Ovary (tissue), 3 donors: ENCODE measurements at regions not wholly inside any gene's neighbourhood (a gene's known extent, or its start where the extent isn't known, plus 50 kb on each side); places are given as distances from the start of the nearest gene placed in this dataset.

Source experiments
- CTCF ChIP-seq, 3 donors: fragments of 450-650 bp in 2 of 3; fragments of 200-600 bp in 1 of 3; IDR thresholded peaks; one replicate each; pipeline versions ENCODE4 v1.5.1 to v1.8.0; 2016 to 2022; ENCODE audit warnings: antibody characterized with exemption in 3 of 3, mild to moderate bottlenecking in 1 of 3
- EP300 ChIP-seq: sonication (generic); formaldehyde crosslinking; IDR thresholded peaks from one replicate; pipeline ENCODE4 v1.6.1; 2017; ENCODE audit warnings: antibody characterized with exemption
- POLR2A ChIP-seq: fragments of 450-650 bp; IDR thresholded peaks from one replicate; pipeline ENCODE4 v1.6.1; 2017; ENCODE audit warnings: antibody characterized with exemption, mild to moderate bottlenecking, moderate library complexity
- donor health status: DM: no; HTN: no; CAD: no.

DNA sequence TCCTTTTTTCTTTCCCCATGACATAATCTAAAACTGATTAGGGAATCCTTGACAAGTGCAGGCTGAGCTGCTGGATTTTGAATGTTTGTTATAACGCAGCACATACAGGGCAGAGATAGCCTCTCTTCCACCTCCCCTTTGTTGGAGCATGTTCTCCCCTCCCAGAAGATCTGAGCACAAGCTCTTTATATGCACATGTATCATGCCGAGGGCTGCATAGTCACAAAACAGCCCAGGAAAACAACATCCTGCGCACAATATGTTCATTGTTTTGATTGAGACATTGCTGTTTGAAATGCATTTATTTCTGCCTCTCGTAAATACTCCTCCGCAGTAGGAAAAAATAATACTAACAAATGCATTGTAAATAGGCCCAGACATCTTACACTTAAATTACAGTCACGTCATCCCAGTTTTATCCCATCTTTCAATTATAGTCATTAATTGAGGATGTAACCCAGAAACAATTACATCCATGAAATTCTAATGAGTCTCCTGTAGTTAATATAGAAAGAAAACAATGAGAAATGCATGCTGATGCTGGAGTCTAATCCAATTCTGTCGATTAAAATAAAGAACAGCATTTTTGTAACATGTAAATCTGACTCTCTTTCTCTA lies 401.8 kb downstream of the BTG1 start:
- no peak for TF ChIP-seq CTCF (IDR thresholded peaks at IDR 0.05)
- TF ChIP-seq EP300 = no peak
- no peak for TF ChIP-seq POLR2A
